SK-N-MC (cell line): ENCODE measurements at regions not wholly inside any gene's neighbourhood (a gene's known extent, or its start where the extent isn't known, plus 50 kb on each side); places are given as distances from the start of the nearest gene placed in this dataset.

ENCODE experiments used
- EZH2 ChIP-seq: fragments of 200-600 bp; sonication (generic); IDR thresholded peaks from one replicate; pipeline ENCODE4 v1.6.1; 2017; ENCODE audit warnings: antibody characterized with exemption
- FOXP2 ChIP-seq: optimal IDR thresholded peaks from 2 replicates; pipeline ENCODE3; 2011; ENCODE audit warnings: mild to moderate bottlenecking, moderate library complexity; ENCODE audit not compliant: insufficient read depth; ENCODE audit errors: extremely low read length, control extremely low read depth
- POLR2AphosphoS5 ChIP-seq: IDR thresholded peaks from 2 replicates; pipeline ENCODE4 v1.6.1; 2012; ENCODE audit warnings: mild to moderate bottlenecking, low read depth, low read length, borderline replicate concordance

DNA sequence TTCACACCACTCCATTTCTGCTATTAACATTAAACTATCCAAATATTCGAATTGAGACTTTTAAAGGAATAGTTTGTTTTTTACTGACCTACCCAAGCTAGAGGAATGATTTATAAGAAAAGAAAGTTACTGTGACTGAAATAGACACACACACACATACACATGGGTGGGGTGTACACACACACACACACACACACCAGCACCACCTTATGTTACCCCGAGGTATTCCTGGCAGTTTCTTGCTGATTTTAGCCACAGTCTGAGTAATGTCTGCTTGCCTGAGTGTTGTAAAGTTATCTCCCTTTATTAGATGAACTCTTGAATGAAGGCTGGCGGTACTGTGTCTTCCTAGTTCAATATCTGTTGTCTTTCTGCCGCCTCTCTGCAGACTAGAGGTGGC is 91.3 kb upstream of the PRKG1 start:
- no peak for TF ChIP-seq POLR2AphosphoS5
- TF ChIP-seq EZH2 = no peak
- no peak for TF ChIP-seq FOXP2
